ENCODE measurements at regions not wholly inside any gene's neighbourhood (a gene's known extent, or its start where the extent isn't known, plus 50 kb on each side); places are given as distances from the start of the nearest gene placed in this dataset.
"Not testable (repeated sequence)": the region's sequence is repeated elsewhere in the genome, so short reads cannot be mapped to it uniquely, and the experiment has no call there.

- H3K36me3 Mint-ChIP-seq (ENCODE audit: low read depth), result no peaks in the 10 kb centered on the region
- TF ChIP-seq CTCF (IDR thresholded peaks at IDR 0.05; ENCODE audit: unreplicated experiment in 3 of 3), result no peak
- peaks cover 11% of the 10 kb centered on the region for H3K9me3 Mint-ChIP-seq
- peaks cover 2% of the 10 kb centered on the region for H3K4me1 Mint-ChIP-seq
- no peak overlapping the region for H3K4me3 Mint-ChIP-seq
- no peaks in the 10 kb centered on the region for H3K27me3 Mint-ChIP-seq (ENCODE audit: low read depth)
- H3K27ac Mint-ChIP-seq, result no peak overlapping the region
Measured at GRCh38 chr5:85651731-85652130, 966.0 kb upstream of the COX7C start.

GRCh38 chr5:85654144-85654543, 963.6 kb upstream of the COX7C start:
- H3K27ac Mint-ChIP-seq; H3K4me3 Mint-ChIP-seq; H3K4me1 Mint-ChIP-seq; H3K27me3 Mint-ChIP-seq (ENCODE audit: low read depth); H3K36me3 Mint-ChIP-seq (ENCODE audit: low read depth): not testable (repeated sequence)
- peaks cover 14% of the 10 kb centered on the region for H3K9me3 Mint-ChIP-seq

- Mint-ChIP-seq H3K36me3 (ENCODE audit: low read depth) (no peaks in the 10 kb centered on the region), H3K27ac (no peak overlapping the region), H3K4me1 (no peaks in the 10 kb centered on the region), H3K4me3 (no peak overlapping the region), H3K9me3 (peaks cover 14% of the 10 kb centered on the region), H3K27me3 (ENCODE audit: low read depth) (no peaks in the 10 kb centered on the region)
- no peak for TF ChIP-seq CTCF (IDR thresholded peaks at IDR 0.05; ENCODE audit: unreplicated experiment in 3 of 3)
Measured at GRCh38 chr5:85656050-85656449, 961.7 kb upstream of the COX7C start.

GRCh38 chr5:85657328-85657727, 960.4 kb upstream of the COX7C start:
- not testable (repeated sequence) for H3K4me1 Mint-ChIP-seq; H3K27ac Mint-ChIP-seq; H3K4me3 Mint-ChIP-seq; H3K36me3 Mint-ChIP-seq (ENCODE audit: low read depth); H3K27me3 Mint-ChIP-seq (ENCODE audit: low read depth)
- peaks cover 20% of the 10 kb centered on the region for H3K9me3 Mint-ChIP-seq

GRCh38 chr5:85662969-85663707, 954.6 kb upstream of the COX7C start:
- not testable (repeated sequence) for H3K36me3 Mint-ChIP-seq (ENCODE audit: low read depth); H3K27ac Mint-ChIP-seq; H3K4me3 Mint-ChIP-seq; H3K4me1 Mint-ChIP-seq; H3K27me3 Mint-ChIP-seq (ENCODE audit: low read depth); H3K9me3 Mint-ChIP-seq

GRCh38 chr5:85663708-85664031, 954.1 kb upstream of the COX7C start:
- Mint-ChIP-seq H3K9me3 (peaks cover 6% of the 10 kb centered on the region), H3K27me3 (ENCODE audit: low read depth) (no peaks in the 10 kb centered on the region), H3K4me1 (no peaks in the 10 kb centered on the region), H3K36me3 (ENCODE audit: low read depth) (no peaks in the 10 kb centered on the region), H3K27ac (no peak overlapping the region), H3K4me3 (no peak overlapping the region)
- no peak for TF ChIP-seq CTCF (IDR thresholded peaks at IDR 0.05; ENCODE audit: unreplicated experiment in 3 of 3)

GRCh38 chr5:85670417-85670816, 947.3 kb upstream of the COX7C start:
- Mint-ChIP-seq H3K27ac (no peak overlapping the region), H3K4me3 (no peak overlapping the region), H3K36me3 (ENCODE audit: low read depth) (no peaks in the 10 kb centered on the region), H3K9me3 (no peaks in the 10 kb centered on the region), H3K4me1 (no peaks in the 10 kb centered on the region), H3K27me3 (ENCODE audit: low read depth) (no peaks in the 10 kb centered on the region)
- no peak for TF ChIP-seq CTCF (IDR thresholded peaks at IDR 0.05; ENCODE audit: unreplicated experiment in 3 of 3)
